ENCODE measurements at regions not wholly inside any gene's neighbourhood (a gene's known extent, or its start where the extent isn't known, plus 50 kb on each side); places are given as distances from the start of the nearest gene placed in this dataset.

DNA sequence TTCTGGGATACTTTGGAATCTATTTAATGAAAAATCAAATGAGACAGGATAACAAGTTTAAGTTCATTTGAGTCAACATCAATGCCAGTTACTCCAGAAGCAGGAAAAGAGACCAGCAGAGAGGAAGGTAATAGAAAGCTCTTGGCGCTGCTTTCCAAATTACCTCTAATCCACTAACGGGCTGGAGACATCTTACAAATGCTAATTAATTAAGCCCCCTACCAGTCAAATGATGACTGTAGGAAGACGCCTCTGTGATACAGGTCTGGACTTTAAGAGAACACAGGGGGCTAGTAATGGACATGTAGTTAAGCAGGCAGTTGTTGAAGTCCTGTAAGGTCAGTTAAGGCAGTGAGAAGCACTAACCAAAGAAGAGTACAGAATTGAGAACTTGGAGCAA lies 65.3 kb upstream of the HTR4 start:
- Histone ChIP-seq H3K9ac (ENCODE audit: insufficient read depth, low read depth, low read length) (no peak overlapping the region), H3K27me3 (ENCODE audit: control insufficient read depth in 1 of 2, insufficient read depth in 2 of 2, low read length in 2 of 2) (no peaks in the 10 kb centered on the region), H3K4me3 (replicated peaks in 1 of 3; ENCODE audit: insufficient read depth in 1 of 3, low read depth in 2 of 3, low read length in 3 of 3) (no peak overlapping the region), H3K27ac (ENCODE audit: extremely low read length, insufficient read depth, low read length) (no peak overlapping the region), H2AFZ (ENCODE audit: low read length) (no peak overlapping the region), H3K4me1 (ENCODE audit: insufficient read depth, low read length) (no peaks in the 10 kb centered on the region), H3K4me2 (ENCODE audit: low read depth, low read length) (no peak overlapping the region), H4K20me1 (ENCODE audit: insufficient read depth, low read length) (no peaks in the 10 kb centered on the region), H3K9me3 (ENCODE audit: low read length) (no peaks in the 10 kb centered on the region), H3K36me3 (replicated peaks in 1 of 2; ENCODE audit: control insufficient read depth in 1 of 2, insufficient read depth in 2 of 2, low read length in 2 of 2) (no peaks in the 10 kb centered on the region), H3K79me2 (ENCODE audit: insufficient read depth, low read length) (no peaks in the 10 kb centered on the region)
- ChIA-PET CTCF (ENCODE audit: low intra/inter-chr PET ratio, low total read pairs) (no interaction called here), POLR2A (no interaction called here)
- no peak for FAIRE-seq
- ATAC-seq = no peak
- WGBS (ENCODE audit: low lambda C conversion rate) = 24% methylated on average over 3 of the region's 3 CpGs
- in situ Hi-C loops (cut with HindIII; ENCODE audit: extremely low pct_ligation_motif_present, low pct_unique_long_range_greater_than_20kb) (no loop called here), intact Hi-C loops (cut with micrococcal nuclease; ENCODE audit: unreplicated experiment) (no loop called here)
- BruUV-seq (replicated peaks) = no TSS peak
- TF ChIP-seq HOXA9 (CRISPR knock-in tag; IDR thresholded peaks at IDR 0.05; ENCODE audit: borderline replicate concordance) (no peak), CBX2 (IDR thresholded peaks at IDR 0.05; ENCODE audit: low read depth, low read length) (no peak), CBX2 (CRISPR knock-in tag; IDR thresholded peaks at IDR 0.05; ENCODE audit: low read depth) (no peak), ZC3H4 (CRISPR knock-in tag; IDR thresholded peaks at IDR 0.05; ENCODE audit: borderline replicate concordance) (no peak), MEIS2 (CRISPR knock-in tag; IDR thresholded peaks at IDR 0.05) (no peak), GABPA (IDR thresholded peaks at IDR 0.05; ENCODE audit: low read depth, low read length) (no peak), GABPA (CRISPR knock-in tag; IDR thresholded peaks at IDR 0.05; ENCODE audit: low read depth) (no peak), ZNF816 (CRISPR knock-in tag; IDR thresholded peaks at IDR 0.05; ENCODE audit: borderline replicate concordance) (no peak), ZNF34 (CRISPR knock-in tag; IDR thresholded peaks at IDR 0.05; ENCODE audit: borderline replicate concordance) (no peak)
- TF ChIP-seq, protein P1, sequence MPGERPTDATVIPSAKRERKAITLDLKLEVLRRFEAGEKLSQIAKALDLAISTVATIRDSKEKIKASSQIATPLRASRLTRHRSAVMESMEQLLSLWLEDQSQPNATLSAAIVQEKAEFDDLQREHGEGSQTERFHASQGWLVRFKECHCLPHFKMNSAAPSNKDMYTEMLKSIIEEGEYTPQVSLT (CRISPR knock-in tag; IDR thresholded peaks at IDR 0.05; ENCODE audit: borderline replicate concordance, low read depth) = no peak
- TF ChIP-seq, protein P2, sequence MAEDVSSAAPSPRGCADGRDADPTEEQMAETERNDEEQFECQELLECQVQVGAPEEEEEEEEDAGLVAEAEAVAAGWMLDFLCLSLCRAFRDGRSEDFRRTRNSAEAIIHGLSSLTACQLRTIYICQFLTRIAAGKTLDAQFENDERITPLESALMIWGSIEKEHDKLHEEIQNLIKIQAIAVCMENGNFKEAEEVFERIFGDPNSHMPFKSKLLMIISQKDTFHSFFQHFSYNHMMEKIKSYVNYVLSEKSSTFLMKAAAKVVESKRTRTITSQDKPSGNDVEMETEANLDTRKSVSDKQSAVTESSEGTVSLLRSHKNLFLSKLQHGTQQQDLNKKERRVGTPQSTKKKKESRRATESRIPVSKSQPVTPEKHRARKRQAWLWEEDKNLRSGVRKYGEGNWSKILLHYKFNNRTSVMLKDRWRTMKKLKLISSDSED (CRISPR knock-in tag; IDR thresholded peaks at IDR 0.05) = no peak
- TF ChIP-seq, protein P3, sequence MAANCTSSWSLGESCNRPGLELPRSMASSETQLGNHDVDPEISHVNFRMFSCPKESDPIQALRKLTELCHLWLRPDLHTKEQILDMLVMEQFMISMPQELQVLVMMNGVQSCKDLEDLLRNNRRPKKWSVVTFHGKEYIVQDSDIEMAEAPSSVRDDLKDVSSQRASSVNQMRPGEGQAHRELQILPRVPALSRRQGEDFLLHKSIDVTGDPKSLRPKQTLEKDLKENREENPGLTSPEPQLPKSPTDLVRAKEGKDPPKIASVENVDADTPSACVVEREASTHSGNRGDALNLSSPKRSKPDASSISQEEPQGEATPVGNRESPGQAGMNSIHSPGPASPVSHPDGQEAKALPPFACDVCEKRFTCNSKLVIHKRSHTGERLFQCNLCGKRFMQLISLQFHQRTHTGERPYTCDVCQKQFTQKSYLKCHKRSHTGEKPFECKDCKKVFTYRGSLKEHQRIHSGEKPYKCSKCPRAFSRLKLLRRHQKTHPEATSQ (CRISPR knock-in tag; IDR thresholded peaks at IDR 0.05; ENCODE audit: borderline replicate concordance) = no peak
- TF ChIP-seq, protein P4, sequence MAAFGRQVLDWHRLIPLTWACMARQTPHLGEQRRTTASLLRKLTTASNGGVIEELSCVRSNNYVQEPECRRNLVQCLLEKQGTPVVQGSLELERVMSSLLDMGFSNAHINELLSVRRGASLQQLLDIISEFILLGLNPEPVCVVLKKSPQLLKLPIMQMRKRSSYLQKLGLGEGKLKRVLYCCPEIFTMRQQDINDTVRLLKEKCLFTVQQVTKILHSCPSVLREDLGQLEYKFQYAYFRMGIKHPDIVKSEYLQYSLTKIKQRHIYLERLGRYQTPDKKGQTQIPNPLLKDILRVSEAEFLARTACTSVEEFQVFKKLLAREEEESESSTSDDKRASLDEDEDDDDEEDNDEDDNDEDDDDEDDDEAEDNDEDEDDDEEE (CRISPR knock-in tag; IDR thresholded peaks at IDR 0.05) = no peak
- no peak for DNase-seq (ENCODE audit: low spot score)

Data from HepG2 (cell line).